ENCODE measurements at regions not wholly inside any gene's neighbourhood (a gene's known extent, or its start where the extent isn't known, plus 50 kb on each side); places are given as distances from the start of the nearest gene placed in this dataset.

DNA sequence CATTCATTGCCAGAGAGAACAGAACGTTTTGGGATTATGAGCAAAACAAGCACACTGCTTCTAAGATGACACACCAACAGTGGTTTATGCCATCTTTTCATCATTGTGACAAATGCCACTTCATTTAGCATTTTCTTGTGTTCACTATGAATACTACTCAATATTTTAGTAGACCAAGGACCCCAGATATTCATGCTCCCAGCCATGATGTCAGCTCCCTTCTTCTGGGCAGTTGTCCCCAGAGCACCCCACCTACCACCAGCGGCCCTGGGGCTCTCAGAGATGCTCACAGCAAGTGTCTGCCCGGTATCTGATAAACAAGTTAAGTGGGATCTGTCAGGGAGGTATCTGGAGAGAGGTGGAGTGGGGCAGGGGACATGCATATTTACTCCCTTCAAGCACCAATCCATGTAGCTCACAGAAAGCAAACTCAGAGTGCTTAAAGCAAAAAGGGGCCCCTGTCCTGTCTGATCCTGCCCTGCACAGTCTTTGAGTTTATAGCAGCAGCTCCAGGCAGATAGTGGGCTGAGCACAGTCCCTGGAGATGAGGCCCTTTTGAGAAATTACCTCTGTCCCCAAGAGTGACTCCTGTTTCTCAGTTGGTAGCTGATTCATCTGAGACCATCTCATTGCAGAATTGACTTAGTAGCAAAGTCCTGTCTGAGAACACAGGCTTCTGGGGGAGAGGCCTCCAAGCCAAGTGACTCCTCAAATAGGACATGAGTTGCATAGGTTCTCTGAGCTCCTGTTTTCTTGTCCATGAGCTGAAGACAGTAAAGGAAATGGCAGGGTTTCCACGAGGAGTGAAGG is 281.8 kb upstream of the KLF6 start:
- peak overlapping the region; percentile 68 for H3K4me2 ChIP-seq (ENCODE audit: insufficient read depth, low read length)
- peak overlapping the region; percentile 70 for H3K27ac ChIP-seq (ENCODE audit: insufficient read depth, low read depth, low read length)
- H3K79me2 ChIP-seq (ENCODE audit: control insufficient read depth, insufficient read depth, low read length), result no peaks in the 10 kb centered on the region
- FAIRE-seq, result no peak
- H3K36me3 ChIP-seq (ENCODE audit: control insufficient read depth in 2 of 2, extremely low read depth in 1 of 2, insufficient read depth in 2 of 2, low read length in 2 of 2), result no peaks in the 10 kb centered on the region
- ChIA-PET POLR2A (no interaction called here), CTCF (interaction anchor here (0.9 kb wide), 1 partner anchor 18 kb away, joined by 5 read pairs; no protein-coding TSS in a partner anchor)
- no peak for TF ChIP-seq EZH2 (IDR thresholded peaks at IDR 0.05; ENCODE audit: borderline replicate concordance, low read depth, low read length, severe bottlenecking)
- TF ChIP-seq MYC (IDR thresholded peaks at IDR 0.05; ENCODE audit: low read depth, low read length), result no peak
- H3K9me1 ChIP-seq (replicated peaks; ENCODE audit: control insufficient read depth, extremely low read depth, insufficient read depth, low read length), result no peaks in the 10 kb centered on the region
- H3K27me3 ChIP-seq (ENCODE audit: control insufficient read depth in 2 of 2, insufficient read depth in 2 of 2, low read length in 2 of 2), result no peaks in the 10 kb centered on the region
- BruUV-seq (replicated peaks), result no TSS peak
- H3K4me3 ChIP-seq (replicated peaks in 1 of 3; ENCODE audit: insufficient read depth in 1 of 3, low read depth in 1 of 3, low read length in 3 of 3), result no peak overlapping the region
- intact Hi-C loops (cut with micrococcal nuclease), result no loop called here
- no peak overlapping the region for H3K9ac ChIP-seq (replicated peaks; ENCODE audit: extremely low read depth, insufficient read depth, low read length)
- H4K20me1 ChIP-seq (replicated peaks; ENCODE audit: control insufficient read depth, extremely low read depth, insufficient read depth, low read length), result no peaks in the 10 kb centered on the region
- no peak for DNase-seq (ENCODE audit: low read depth, low spot score)
- no peaks in the 10 kb centered on the region for H3K9me3 ChIP-seq (replicated peaks; ENCODE audit: control insufficient read depth, insufficient read depth, low read length)
- H3K4me1 ChIP-seq (ENCODE audit: control insufficient read depth, extremely low read depth, insufficient read depth, low read length), result peaks cover 34% of the 10 kb centered on the region
- no peak overlapping the region for H2AFZ ChIP-seq (ENCODE audit: low read depth, low read length)
- dilution Hi-C loops (cut with MboI; ENCODE audit: extremely low pct_ligation_motif_present, low sequenced_read_pairs), result no loop called here

DNA sequence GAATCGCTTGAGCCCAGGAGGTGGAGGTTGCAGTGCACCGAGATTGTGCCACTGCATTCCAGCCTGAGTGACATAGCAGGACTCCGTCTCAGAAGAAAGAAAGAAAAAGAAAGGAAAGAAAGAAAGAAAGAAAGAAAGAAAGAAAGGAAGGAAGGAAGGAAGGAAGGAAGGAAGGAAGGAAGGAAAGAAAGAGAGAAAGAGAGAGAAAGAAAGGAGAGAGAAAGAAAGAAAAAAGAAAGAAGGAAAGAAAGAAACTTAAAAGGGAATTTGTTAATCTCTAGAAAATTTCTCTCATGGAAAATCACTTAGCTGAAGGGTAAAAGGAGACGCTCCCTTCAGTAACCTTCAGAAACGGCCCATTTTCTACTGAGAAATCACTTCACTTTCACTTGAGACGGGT is 279.5 kb upstream of the KLF6 start:
- H3K4me3 ChIP-seq (replicated peaks in 1 of 3; ENCODE audit: insufficient read depth in 1 of 3, low read depth in 1 of 3, low read length in 3 of 3), result no peak overlapping the region
- H3K27me3 ChIP-seq (ENCODE audit: control insufficient read depth in 2 of 2, insufficient read depth in 2 of 2, low read length in 2 of 2), result no peaks in the 10 kb centered on the region
- peaks cover 24% of the 10 kb centered on the region for H3K4me1 ChIP-seq (ENCODE audit: control insufficient read depth, extremely low read depth, insufficient read depth, low read length)
- no peak overlapping the region for H2AFZ ChIP-seq (ENCODE audit: low read depth, low read length)
- dilution Hi-C loops (cut with MboI; ENCODE audit: extremely low pct_ligation_motif_present, low sequenced_read_pairs) (no loop called here), intact Hi-C loops (cut with micrococcal nuclease) (no loop called here)
- H4K20me1 ChIP-seq (replicated peaks; ENCODE audit: control insufficient read depth, extremely low read depth, insufficient read depth, low read length), result no peaks in the 10 kb centered on the region
- FAIRE-seq, result no peak
- BruUV-seq (replicated peaks), result no TSS peak
- no peaks in the 10 kb centered on the region for H3K79me2 ChIP-seq (ENCODE audit: control insufficient read depth, insufficient read depth, low read length)
- H3K4me2 ChIP-seq (ENCODE audit: insufficient read depth, low read length), result no peak overlapping the region
- H3K27ac ChIP-seq (ENCODE audit: insufficient read depth, low read depth, low read length), result no peak overlapping the region
- no peaks in the 10 kb centered on the region for H3K36me3 ChIP-seq (ENCODE audit: control insufficient read depth in 2 of 2, extremely low read depth in 1 of 2, insufficient read depth in 2 of 2, low read length in 2 of 2)
- TF ChIP-seq POLR2AphosphoS5 (IDR thresholded peaks at IDR 0.05; ENCODE audit: insufficient read depth, low read depth, low read length) (no peak), FOS (IDR thresholded peaks at IDR 0.05; ENCODE audit: borderline replicate concordance, insufficient read depth, low read length) (no peak), EZH2 (IDR thresholded peaks at IDR 0.05; ENCODE audit: borderline replicate concordance, low read depth, low read length, severe bottlenecking) (no peak), POLR2A (IDR thresholded peaks at IDR 0.05; ENCODE audit: low read depth, low read length) (no peak), MYC (IDR thresholded peaks at IDR 0.05; ENCODE audit: low read depth, low read length) (no peak), GATA2 (IDR thresholded peaks at IDR 0.05; ENCODE audit: insufficient read depth, insufficient read length, low read depth, low read length) (no peak), JUN (IDR thresholded peaks at IDR 0.05; ENCODE audit: borderline replicate concordance, insufficient read depth, insufficient read length, low read depth) (no peak)
- TF ChIP-seq, protein P1, sequence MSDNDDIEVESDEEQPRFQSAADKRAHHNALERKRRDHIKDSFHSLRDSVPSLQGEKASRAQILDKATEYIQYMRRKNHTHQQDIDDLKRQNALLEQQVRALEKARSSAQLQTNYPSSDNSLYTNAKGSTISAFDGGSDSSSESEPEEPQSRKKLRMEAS (IDR thresholded peaks at IDR 0.05; ENCODE audit: insufficient read depth, insufficient read length), result no peak
- TF ChIP-seq, protein P2, sequence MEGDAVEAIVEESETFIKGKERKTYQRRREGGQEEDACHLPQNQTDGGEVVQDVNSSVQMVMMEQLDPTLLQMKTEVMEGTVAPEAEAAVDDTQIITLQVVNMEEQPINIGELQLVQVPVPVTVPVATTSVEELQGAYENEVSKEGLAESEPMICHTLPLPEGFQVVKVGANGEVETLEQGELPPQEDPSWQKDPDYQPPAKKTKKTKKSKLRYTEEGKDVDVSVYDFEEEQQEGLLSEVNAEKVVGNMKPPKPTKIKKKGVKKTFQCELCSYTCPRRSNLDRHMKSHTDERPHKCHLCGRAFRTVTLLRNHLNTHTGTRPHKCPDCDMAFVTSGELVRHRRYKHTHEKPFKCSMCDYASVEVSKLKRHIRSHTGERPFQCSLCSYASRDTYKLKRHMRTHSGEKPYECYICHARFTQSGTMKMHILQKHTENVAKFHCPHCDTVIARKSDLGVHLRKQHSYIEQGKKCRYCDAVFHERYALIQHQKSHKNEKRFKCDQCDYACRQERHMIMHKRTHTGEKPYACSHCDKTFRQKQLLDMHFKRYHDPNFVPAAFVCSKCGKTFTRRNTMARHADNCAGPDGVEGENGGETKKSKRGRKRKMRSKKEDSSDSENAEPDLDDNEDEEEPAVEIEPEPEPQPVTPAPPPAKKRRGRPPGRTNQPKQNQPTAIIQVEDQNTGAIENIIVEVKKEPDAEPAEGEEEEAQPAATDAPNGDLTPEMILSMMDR (IDR thresholded peaks at IDR 0.05; ENCODE audit: extremely low read depth in 1 of 2, insufficient read depth in 1 of 2, low read depth in 1 of 2, low read length in 2 of 2), result no peak
- H3K9ac ChIP-seq (replicated peaks; ENCODE audit: extremely low read depth, insufficient read depth, low read length), result no peak overlapping the region
- H3K9me1 ChIP-seq (replicated peaks; ENCODE audit: control insufficient read depth, extremely low read depth, insufficient read depth, low read length), result no peaks in the 10 kb centered on the region
- POLR2A ChIA-PET, result no interaction called here
- CTCF ChIA-PET, result no interaction called here
- H3K9me3 ChIP-seq (replicated peaks; ENCODE audit: control insufficient read depth, insufficient read depth, low read length), result no peaks in the 10 kb centered on the region
- no peak for DNase-seq (ENCODE audit: low read depth, low spot score)
